GM21423 (cell line): ENCODE measurements at regions not wholly inside any gene's neighbourhood (a gene's known extent, or its start where the extent isn't known, plus 50 kb on each side); places are given as distances from the start of the nearest gene placed in this dataset.
"Not testable (repeated sequence)": the region's sequence is repeated elsewhere in the genome, so short reads cannot be mapped to it uniquely, and the experiment has no call there.

ENCODE experiments used
- ATAC-seq: cut with Tn5 transposase; IDR thresholded peaks from one replicate; pipeline ENCODE4 v1.9.1; 2021; ENCODE audit warnings: mild to moderate bottlenecking, moderate library complexity; ENCODE audit not compliant: unreplicated experiment

DNA sequence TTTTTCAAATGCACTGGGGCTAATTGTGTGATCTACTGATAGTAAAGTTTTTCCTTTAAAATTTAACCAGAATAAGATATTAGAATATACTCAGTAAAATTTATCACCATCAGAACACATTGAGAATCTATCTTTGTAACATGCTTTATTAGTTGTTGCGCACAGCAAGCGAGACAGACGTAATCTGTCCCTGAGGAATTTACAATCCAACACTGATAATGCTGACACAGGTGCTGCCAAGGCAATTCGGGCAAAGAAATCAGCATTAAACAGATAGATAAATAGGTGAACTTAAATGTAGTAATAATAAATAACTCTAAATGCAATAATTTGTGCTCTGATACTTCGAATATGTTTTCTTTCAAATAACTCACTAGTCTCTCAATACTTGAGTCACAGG, 607.2 kb downstream of the HTR1B start:
- ATAC-seq = no peak

DNA sequence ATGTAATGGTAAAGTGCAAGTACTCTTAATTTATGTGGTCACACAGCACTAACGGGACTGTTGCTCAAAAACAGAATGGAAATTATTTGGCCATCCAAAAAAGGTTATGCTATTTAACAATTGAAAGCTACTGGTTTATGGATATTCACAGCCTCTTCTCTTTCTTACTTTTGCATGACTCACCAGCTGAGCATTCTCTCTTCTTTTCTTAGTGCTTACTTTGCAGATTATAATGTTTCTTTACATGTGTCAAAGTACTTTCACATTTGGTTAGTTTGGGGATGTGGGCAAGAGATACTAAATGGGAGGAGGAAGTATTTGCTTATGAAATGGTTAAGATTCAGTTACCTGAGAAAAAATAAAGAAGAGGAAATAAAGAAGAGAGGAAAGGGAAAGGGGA, 610.5 kb downstream of the HTR1B start:
- no peak for ATAC-seq

DNA sequence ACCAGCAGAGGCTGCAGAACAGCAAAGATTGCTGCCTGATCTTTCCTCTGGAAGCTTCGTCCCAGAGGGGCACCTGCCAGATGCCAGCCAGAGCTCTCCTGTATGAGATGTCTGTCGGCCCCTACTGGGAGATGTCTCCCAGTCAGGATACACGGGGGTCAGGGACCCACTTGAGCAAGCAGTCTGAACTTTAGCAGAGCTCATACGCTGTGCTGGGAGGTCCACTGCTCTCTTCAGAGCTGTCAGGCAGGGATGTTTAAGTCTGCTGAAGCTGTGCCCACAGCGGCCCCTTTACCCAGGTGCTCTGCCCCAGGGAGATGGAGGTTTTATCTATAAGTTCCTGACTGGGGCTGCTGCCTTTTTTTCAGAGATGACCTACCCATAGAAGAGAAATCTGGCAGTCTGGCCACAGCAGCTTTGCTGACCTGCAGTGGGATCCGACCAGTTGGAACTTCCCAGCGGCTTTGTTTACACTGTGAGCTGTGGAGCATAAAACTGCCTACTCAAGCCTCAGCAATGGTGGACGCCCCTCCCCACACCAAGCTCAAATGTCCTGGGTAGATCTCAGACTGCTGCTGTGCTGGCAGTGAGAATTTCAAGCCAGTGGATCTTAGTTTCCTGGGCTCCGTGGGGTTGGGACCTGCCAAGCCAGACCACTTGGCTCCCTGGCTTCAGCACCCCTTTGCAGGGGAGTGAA, 613.9 kb downstream of the HTR1B start:
- ATAC-seq = not testable (repeated sequence)

DNA sequence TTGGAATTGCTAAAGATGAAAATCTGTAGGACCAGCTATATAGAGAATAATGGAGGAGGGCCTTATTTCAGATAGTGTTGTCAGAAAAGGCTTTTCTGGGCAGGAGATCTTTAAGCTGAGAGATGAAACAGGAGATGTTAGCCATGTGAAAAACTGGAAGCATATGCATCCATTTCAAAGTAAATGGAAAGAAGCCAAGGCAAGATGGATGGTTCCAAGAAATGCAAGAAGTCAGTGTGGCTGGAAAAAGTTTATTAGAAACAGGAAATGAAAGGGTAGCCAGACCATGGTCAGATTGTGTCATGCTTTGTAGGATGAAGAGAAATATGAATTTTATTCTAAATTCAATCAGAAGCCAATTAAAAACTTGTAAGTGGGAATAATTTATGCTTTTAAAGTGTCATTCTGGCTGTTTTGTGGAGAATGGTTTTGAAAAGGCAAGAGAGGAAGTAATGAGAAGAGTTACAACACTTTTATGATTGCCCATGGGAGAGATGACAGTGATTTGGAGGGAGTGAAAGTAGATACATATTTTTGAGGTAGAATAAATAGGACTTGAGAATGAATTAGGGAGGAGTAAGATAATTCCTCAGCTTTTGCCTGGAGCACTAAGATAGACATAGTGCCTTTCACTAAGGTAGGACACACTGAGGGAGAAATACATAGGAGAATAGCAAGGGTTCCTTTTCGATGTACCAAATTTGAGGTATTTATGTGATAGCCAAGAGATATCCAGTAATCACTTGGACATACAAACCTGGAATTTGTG, 620.1 kb downstream of the HTR1B start:
- ATAC-seq = no peak

DNA sequence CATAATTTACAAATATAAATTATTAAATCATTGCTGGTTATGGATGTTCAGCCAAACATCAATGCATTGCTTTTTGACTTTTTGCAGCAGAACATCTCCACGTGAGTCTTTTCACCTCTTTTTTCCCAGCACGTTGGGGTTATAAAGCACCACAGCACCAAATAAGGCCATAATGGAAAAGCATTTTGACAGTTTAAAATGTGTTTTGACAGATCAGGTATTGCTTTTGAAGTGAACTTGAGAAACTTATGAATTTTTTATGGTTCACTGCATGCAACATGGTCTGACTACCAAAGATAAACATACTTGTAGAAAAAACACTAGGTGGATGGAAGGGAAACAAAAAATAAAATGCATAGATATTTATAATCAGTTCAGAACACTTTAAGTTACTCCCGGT, 622.4 kb downstream of the HTR1B start:
- ATAC-seq = no peak

DNA sequence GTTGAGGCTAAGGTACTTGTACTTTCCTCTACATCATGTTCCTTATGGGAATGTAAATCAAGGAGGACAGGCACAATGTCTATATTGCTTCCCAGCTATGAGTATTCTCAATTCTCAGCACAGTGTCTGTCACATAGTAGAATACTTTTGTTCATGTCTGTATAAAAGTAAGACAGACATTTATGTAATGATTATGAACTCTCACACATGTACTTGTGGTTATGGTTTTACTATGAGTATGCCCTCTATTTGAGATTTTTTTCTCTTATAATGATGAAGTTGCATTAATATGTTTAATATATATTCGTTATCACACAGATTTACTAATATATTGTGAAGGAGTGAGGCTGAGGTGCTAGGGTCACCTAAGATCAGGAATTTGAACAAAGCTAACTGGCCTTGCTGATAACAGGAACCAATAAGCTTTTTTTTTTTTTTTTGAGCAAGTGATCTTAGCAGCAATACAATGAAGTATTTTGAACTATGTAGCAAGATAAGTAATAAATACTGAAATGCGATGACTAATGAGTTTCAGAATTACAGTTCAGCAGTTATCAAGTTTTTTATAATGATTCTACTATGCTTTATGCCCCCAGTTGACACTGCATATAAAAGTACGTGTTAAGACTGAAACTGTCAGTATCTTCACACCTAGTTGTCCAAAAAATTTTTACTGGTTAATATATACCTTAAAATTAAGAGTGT, 623.1 kb downstream of the HTR1B start:
- no peak for ATAC-seq

DNA sequence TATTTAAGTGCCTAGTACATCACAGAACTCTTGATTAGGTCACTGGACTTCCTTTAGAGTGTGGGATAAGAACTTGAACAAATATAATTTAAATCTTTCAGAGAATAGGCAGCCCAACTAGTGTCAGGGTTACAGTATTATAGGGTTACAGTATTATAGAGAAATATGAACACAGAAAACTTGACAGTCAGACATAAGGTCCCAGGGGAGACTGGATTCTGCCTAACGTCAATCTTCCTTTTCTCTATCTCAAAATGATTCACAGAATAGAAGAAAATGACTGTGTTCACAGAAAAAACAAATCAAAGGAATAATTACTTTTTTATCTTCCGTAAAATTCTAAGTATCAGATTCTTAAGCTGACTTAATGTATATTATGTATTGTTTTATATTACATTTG, 623.8 kb downstream of the HTR1B start:
- no peak for ATAC-seq

DNA sequence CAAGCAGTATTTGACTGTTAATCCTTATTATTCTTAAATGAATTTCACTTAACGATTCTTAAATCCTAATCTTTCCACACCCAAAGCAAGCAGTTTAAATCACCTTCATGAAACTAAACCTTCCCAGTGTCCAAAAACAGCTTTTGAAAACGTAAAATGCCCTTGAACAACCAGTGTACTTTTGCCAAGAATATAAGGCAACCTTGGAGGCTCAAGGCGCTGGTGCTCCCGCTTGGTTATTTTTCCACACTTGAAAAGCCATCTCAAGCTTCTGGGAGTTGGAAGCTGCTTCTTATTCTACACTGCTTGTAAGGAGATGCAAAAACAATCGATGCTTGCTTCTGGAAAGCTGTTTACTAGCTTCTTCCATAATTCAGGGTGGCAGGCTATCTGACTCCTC, 625.7 kb downstream of the HTR1B start:
- no peak for ATAC-seq

DNA sequence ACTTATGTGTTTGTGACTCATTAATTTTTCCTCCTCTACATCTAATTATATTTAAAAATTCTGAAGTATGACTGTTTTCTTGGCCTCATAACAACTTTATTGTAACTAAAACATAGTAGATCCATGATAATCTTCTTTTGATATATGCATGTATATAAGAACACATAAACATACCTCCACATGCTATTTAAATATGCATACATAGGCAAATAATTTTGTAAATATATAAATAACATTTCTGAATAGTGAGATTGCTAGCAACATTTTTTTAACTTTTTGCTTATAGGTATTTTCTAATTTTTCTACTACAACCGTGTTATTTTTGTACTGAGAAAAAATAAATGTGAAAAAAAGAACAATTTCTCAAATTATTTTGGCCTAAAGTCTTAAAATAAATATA, 627.6 kb downstream of the HTR1B start:
- ATAC-seq = no peak

DNA sequence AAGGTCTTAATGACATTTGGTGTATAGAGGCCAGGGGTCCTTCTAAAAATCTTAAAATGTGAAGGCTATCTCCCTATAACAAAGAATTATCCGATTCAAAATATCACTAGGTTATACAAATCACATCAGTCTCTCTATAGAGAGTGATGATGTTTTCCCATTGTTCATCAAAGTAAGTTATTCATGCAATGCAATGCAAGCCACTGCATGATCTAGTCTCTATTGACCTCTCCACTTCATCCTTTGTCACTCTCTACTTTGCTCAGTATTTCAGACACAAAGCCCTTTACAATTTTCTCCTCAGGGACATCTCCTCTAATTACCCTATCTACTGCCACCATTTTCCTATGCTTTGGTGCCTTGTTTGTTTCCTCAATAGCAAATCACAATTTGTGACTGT, 628.0 kb downstream of the HTR1B start:
- ATAC-seq = no peak

DNA sequence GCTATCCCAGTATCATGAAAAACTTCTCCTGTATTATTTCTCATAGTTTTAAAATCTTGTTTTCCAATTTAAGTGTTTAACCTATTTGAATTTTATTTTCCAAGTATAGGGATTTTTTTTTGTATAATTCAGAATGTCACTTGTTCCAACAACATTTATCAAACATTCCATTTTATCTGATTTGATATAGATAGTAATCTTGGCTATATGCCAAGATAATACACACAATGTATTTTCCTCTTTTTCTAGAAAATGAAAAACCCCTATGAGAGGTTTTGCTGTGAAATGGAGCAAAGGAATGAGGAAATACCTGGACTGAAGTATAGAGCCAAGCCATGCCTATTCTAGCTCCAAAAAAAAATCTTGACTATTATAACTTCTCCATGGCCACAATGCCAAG, 628.9 kb downstream of the HTR1B start:
- no peak for ATAC-seq

DNA sequence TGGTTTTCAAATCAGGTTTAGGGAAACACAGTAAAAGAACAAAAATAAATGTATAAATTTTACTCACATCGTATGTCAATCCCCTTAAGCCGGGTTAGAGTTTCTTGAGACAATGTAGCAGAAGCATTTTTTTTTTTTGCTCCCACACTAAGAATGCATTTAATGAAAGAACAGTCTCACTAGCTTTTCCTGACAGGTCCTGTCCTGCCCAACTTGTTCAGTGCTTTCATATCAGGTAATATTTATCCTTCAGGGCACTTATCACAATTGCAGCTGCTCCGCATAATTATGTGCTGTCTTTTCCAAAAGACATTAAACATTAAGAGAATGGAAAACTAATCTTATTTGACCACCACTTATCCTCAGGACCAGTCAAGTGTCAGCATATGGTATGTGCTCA, 632.0 kb downstream of the HTR1B start:
- ATAC-seq = no peak

DNA sequence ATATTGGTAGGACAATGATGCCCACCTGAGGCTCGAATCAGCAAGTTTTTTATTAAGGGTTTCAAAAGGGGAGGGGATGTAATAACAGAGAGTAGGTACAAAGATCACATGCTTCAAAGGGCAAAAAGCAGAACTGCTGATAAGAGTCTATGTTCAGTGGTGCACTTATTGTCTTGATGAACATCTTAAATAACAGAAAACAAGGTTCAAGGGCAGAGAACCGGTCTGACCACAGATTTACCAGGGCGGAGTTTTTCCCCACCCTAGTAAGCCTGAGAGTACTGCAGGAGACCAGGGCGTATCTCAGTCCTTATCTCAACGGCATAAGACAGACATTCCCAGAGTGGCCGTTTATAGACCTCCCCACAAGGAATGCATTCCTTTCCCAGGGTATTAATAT, 639.7 kb downstream of the HTR1B start:
- not testable (repeated sequence) for ATAC-seq

DNA sequence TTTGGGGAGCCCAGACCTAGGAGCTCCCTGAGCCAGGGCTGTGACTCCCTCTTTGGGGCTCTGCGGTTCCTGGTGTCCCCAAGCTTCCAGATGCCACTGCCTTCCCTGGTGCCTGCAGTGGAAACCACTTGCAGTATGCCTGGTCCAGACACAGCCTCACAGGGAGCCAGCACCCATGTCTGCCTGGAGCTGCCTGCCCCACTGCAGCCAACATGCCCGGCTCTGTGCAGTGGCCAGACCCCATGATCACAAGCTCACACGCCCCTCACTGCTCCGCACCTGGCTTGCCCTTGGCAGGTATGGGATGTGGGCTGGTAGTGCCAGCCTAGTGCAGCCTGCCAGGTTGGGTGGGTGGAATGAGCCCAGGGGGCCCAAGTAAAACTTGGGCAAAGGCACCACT, 644.8 kb downstream of the HTR1B start:
- ATAC-seq = no peak

DNA sequence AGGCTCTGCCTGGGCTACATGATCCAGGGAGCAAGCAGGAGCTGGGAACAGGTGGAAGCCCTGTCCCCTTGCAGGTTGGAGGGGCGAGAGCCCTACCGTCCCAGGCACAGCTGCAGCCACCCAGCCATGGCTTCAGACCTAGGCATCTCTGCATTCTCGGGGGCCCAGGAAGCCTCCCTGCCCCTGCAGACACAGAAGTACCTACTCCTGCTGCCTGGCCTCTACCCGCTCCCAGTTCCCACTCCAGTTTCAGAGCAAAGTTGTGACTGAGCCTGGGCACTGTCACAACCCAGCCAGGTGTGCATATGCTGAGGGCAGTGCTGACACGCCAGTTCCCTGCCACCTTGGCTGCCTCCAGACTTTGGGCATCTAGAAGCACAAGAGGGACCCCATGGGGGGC, 645.9 kb downstream of the HTR1B start:
- no peak for ATAC-seq

DNA sequence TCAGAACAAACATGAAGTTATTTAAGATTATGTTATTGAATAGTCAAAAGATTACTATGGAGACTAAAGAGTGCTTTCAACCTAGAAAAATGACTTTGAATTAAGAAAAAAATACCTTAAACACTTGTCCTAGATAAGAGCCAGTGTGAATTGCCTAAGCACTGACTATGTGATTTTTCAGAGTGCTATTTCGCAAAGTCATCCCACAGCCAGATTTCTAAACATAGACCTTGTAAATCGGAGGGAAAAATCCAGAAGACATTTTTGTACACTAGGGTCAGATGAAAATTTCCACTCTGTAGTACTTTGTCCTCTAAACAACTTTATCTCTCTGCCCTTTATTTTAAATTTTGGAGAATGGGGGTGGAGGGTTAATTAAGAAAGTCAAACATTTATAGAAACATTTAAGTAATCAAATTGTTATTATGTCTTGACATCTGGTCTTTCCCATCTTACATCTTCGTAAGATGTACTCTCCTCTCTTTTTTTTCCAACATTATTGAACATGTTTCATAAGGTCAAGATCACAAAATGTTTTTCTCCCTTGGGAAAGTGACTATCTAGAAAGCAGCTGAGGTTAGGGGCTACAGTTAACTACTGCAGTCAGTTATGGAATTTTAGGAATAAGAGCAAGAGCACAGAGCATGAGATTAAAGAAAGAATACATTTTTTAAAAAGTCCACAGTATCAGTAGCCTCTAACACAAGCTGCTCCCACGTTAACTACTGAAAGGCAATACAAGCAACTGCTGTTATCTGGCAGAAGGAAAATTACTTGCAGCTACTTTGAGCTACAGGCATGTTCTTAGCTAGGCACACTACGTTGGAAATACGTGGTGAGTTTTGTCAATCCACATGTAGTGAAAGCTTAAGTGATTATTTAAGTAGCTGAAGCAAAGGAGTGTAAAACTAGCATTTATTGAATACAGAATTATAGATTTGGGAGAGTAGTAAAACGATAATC, 648.5 kb downstream of the HTR1B start:
- no peak for ATAC-seq

DNA sequence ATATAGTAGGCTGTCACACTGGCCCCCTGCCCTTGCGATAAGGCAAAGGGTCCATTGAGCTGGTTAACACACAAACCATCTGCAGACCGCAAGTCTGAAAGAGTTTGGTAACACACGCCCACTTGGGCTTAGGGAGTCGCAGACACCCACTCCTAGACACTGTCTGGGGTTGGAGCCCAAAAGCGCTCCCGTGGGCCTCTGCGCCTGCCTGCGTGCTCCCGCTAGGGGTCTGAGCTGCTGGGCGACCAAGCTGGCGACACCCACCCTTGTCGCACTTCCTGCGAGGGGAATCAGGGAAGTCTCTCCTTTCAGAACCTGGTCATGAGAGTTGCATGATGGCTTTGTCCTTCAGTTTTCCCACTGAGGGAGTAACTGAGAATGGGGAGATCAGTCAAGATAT, 653.0 kb downstream of the HTR1B start:
- ATAC-seq = no peak

DNA sequence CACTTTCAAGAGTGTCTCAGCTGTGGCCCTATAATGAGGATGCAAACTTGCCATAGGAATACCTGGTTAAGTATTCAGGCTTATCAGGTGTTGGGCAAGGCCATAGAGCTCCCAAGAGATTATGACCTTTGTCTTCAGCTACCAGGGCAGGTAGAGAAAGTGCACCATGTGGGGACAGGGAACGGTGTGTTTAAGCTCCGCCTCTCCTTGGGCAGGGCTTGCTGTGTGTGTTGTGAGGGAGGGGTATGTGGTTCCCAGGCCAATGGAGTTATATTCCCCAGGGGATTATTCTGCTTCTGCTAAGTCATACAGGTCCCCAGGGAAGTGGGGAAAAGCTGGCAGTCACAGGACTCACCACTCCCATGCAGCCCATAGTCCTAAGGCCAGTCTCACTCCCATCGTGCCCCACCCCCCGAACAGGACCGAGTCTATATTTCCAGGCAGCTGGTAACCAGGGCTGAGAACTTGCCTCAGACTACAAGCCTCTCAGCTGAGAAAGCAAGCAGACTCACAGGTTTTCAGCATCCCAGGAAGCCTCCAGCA, 660.2 kb downstream of the HTR1B start:
- ATAC-seq = no peak

DNA sequence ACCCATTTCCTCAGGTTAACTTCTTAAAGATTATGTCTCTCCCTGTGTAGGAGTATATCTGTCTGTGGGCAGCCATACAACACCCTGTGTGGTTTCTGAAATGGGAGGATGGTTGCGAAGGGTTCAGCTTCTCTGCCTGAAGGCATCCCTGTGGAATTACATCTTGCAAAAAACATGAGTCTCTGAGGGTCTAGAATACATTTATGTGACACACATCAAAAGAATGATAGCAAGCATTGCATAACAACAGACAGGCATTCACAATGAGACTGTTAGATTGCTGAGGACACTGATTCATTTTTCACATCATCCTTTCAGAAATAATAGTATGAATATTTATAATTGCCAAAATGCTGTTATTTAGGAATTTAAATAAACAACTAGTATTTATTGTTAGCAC, 670.9 kb downstream of the HTR1B start:
- no peak for ATAC-seq

DNA sequence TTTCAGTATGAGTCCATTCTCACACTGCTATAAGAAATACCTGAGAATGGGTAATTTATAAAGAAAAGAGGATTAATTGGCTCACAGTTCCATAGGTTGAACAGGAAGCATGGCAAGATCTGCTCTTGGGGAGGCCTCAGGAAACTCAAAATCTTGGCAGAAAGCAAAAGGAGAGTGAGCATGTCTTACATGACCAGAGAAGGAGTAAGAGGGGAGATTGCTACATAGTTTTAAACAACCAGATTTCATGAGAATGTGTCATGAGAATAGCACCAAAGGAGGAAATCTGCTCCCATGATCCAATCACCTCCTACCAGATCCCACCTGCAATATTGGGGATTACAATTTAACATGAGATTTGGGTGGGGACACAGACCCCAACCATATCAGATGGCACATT, 672.4 kb downstream of the HTR1B start:
- no peak for ATAC-seq
